Ishikawa (cell line): ENCODE measurements at regions not wholly inside any gene's neighbourhood (a gene's known extent, or its start where the extent isn't known, plus 50 kb on each side); places are given as distances from the start of the nearest gene placed in this dataset.

ENCODE experiments used
- CEBPB ChIP-seq: IDR thresholded peaks from 2 replicates; pipeline ENCODE4 v1.6.1; 2012
- CREB1 ChIP-seq: IDR thresholded peaks from 2 replicates; pipeline ENCODE4 v1.6.1; 2012; ENCODE audit warnings: low read depth
- EGR1 ChIP-seq: IDR thresholded peaks from 2 replicates; pipeline ENCODE4 v1.6.1; 2012
- EP300 ChIP-seq: IDR thresholded peaks from 2 replicates; pipeline ENCODE4 v1.6.1; 2012; ENCODE audit warnings: borderline replicate concordance
- FOXM1 ChIP-seq: IDR thresholded peaks from 2 replicates; pipeline ENCODE4 v1.6.1; 2012; ENCODE audit warnings: low read depth, borderline replicate concordance
- MAX ChIP-seq: IDR thresholded peaks from 2 replicates; pipeline ENCODE4 v1.6.1; 2012
- NFIC ChIP-seq: IDR thresholded peaks from 2 replicates; pipeline ENCODE4 v1.6.1; 2012
- RAD21 ChIP-seq: IDR thresholded peaks from 2 replicates; pipeline ENCODE4 v1.6.1; 2012; ENCODE audit warnings: low read depth
- REST ChIP-seq: IDR thresholded peaks from 2 replicates; pipeline ENCODE4 v1.6.1; 2012; ENCODE audit warnings: low read depth, mild to moderate bottlenecking
- TAF1 ChIP-seq: IDR thresholded peaks from 2 replicates; pipeline ENCODE4 v1.6.1; 2012; ENCODE audit warnings: low read depth, mild to moderate bottlenecking
- TCF12 ChIP-seq: IDR thresholded peaks from 2 replicates; pipeline ENCODE4 v1.6.1; 2012; ENCODE audit warnings: low read depth
- YY1 ChIP-seq: IDR thresholded peaks from 2 replicates; pipeline ENCODE4 v1.6.1; 2012; ENCODE audit warnings: low read depth
- ZBTB7A ChIP-seq: IDR thresholded peaks from 2 replicates; pipeline ENCODE4 v1.6.1; 2012; ENCODE audit warnings: low read depth

- TF ChIP-seq EP300 (no peak), RAD21 (no peak), REST (no peak), CREB1 (no peak), FOXM1 (no peak), CEBPB (no peak), ZBTB7A (no peak), TAF1 (no peak), TCF12 (no peak), NFIC (no peak), MAX (no peak), YY1 (no peak), EGR1 (no peak)
These were observed 720.8 kb downstream of the DCDC2C start for GRCh38 chr2:4424153-4424552.
